IMR-90 (cell line): ENCODE measurements at regions not wholly inside any gene's neighbourhood (a gene's known extent, or its start where the extent isn't known, plus 50 kb on each side); places are given as distances from the start of the nearest gene placed in this dataset.
"Not testable (repeated sequence)": the region's sequence is repeated elsewhere in the genome, so short reads cannot be mapped to it uniquely, and the experiment has no call there.

Experiments used
- CEBPB ChIP-seq: IDR thresholded peaks from 2 replicates; pipeline ENCODE4 v1.6.1; 2012; ENCODE audit warnings: low read depth, low read length, improper control_type of control experiment
- CHD1 ChIP-seq: IDR thresholded peaks from 2 replicates; pipeline ENCODE4 v1.6.1; 2012; ENCODE audit warnings: low read depth, low read length, improper control_type of control experiment
- CTCF ChIP-seq: conservative IDR thresholded peaks from 2 replicates; pipeline ENCODE4 v1.5.1; 2012; ENCODE audit warnings: mild to moderate bottlenecking, low read depth, low read length, improper control_type of control experiment
- MAFK ChIP-seq: IDR thresholded peaks from 2 replicates; pipeline ENCODE4 v1.6.1; 2012; ENCODE audit warnings: low read depth, low read length, improper control_type of control experiment
- MAZ ChIP-seq: IDR thresholded peaks from 2 replicates; pipeline ENCODE4 v1.6.1; 2012; ENCODE audit warnings: low read depth, mild to moderate bottlenecking, low read length, improper control_type of control experiment, moderate library complexity, borderline replicate concordance
- MXI1 ChIP-seq: IDR thresholded peaks from 2 replicates; pipeline ENCODE4 v1.6.1; 2012; ENCODE audit warnings: low read depth, mild to moderate bottlenecking, low read length, moderate library complexity, borderline replicate concordance
- NFE2L2 ChIP-seq: fragments of 150-350 bp; IDR thresholded peaks from 2 replicates; pipeline ENCODE4 v1.6.1; 2016; ENCODE audit warnings: low read depth, mild to moderate bottlenecking, low read length
- POLR2A ChIP-seq: IDR thresholded peaks from 2 replicates; pipeline ENCODE4 v1.6.1; 2012; ENCODE audit warnings: mild to moderate bottlenecking, low read depth, low read length
- RAD21 ChIP-seq: IDR thresholded peaks from 2 replicates; pipeline ENCODE4 v1.6.1; 2012; ENCODE audit warnings: low read length, improper control_type of control experiment
- RCOR1 ChIP-seq: IDR thresholded peaks from 2 replicates; pipeline ENCODE4 v1.6.1; 2012; ENCODE audit warnings: mild to moderate bottlenecking, low read length, improper control_type of control experiment; ENCODE audit not compliant: insufficient replicate concordance

DNA sequence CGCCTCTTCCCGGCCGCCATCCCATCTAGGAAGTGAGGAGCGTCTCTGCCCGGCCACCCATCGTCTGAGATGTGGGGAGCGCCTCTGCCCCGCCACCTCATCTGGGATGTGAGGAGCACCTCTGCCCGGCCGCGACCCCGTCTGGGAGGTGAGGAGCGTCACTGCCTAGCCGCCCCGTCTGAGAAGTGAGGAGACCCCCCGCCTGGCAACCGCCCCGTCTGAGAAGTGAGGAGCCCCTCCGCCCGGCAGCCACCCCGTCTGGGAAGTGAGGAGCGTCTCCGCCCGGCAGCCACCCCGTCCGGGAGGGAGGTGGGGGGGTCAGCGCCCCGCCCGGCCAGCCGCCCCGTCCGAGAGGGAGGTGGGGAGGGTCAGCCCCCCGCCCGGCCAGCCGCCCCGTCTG is 59.7 kb downstream of the ANXA2R start:
- not testable (repeated sequence) for TF ChIP-seq CTCF, MXI1, RAD21, CEBPB, POLR2A, MAFK, RCOR1, CHD1, MAZ, NFE2L2
